ENCODE measurements at regions not wholly inside any gene's neighbourhood (a gene's known extent, or its start where the extent isn't known, plus 50 kb on each side); places are given as distances from the start of the nearest gene placed in this dataset.

DNA sequence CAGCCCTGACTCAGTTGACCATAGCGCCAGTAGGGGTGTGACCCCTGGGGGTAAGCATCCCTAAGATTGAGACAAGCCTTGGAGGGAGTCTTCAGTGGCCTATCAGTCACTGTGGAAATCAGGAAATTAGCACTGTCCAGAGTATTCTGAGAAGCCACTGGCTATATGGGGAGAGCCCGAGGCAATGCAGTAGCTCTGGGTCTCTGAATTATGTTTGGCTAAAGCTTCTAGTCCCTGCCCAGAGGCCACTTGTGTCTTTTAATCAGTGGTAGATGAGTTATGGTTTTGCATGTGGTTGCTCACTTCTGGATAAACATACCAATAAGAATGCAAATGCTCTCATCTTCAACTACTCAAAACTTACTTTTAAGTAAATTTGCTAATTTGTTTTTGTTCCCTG is 100.6 kb upstream of the TOX3 start:
- DNase-seq (ENCODE audit: low spot score): no peak

DNA sequence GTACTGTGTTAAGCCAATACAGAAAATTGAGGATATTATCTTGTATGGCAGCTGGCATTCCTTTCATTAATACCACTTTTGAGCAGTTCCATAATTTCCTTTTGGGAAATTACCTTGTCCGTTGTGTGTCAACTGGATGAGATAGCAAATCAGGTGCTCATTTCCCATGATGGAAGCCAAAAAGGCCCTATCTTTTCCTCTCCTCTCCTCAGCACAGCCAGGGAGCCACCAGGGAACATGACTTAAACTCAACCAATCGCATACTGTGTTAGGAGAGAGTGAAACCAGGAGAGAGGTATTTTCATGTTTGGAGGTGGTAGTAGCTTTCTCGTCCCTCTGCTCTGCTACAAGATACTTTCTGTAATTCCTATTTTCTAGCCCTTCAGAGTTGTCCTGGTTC is 96.1 kb upstream of the TOX3 start:
- DNase-seq (ENCODE audit: low spot score): no peak

GRCh38 chr16:52634528-52634927 is 87.6 kb upstream of the TOX3 start:
- no peak for DNase-seq (ENCODE audit: low spot score)

DNA sequence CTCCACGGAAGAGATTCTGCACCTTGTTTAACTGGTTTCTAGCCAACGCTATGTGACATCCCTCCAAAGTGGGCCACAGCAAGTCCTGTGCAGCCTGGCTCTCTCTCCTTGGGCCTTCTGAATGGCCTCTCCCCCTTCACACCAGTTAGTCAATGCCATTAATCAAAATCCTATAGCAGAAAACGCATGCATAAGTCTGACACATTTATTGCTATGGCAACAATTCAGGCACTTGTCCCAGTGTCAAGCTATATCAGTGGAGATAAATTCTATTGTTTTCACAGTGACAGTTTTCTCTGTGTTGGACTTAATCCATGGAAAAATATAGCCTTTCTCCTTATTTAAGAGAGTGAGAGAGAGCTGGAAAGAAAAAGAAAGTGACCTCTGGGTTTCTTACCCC is 87.2 kb upstream of the TOX3 start:
- no peak for DNase-seq (ENCODE audit: low spot score)

DNA sequence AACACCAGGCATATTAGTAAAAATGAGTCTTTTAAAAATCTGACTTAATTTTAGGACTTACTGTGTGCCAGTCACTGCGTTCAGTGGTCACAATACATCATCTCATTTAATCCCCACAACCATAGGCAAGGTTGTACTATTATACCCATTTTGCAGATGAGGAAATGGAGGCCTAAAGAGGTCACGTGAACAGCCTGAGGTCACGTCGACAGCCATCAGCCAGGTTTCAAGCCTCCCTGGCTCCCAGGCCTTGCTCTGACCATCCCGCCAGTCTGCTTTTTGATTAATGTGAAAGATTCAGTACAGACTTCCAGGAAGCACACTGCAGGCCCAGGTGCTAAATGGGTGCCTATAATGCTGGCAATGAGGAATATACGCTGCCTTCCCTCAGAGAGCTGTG is 86.3 kb upstream of the TOX3 start:
- no peak for DNase-seq (ENCODE audit: low spot score)

- DNase-seq (ENCODE audit: low spot score): no peak
Measured at GRCh38 chr16:52631711-52632110, 84.8 kb upstream of the TOX3 start.

DNA sequence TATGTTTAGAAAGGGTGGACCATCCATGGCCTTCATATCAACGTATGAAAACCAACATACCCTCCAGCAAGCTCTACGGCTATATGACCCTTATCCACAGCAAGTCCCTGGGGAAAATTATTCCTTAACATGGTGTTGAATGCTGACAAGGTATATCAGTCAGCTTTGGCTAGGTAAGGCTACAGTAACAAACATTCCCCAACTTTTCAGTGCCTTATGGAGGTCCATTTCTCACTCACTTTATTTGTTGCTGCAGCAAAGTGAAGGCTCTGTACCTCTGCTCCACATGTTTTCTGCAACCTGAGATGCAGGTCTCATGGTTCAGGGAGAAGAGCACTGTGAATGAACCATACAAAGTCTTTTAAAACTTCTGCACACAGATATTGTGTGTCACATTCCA is 83.8 kb upstream of the TOX3 start:
- no peak for DNase-seq (ENCODE audit: low spot score)

DNA sequence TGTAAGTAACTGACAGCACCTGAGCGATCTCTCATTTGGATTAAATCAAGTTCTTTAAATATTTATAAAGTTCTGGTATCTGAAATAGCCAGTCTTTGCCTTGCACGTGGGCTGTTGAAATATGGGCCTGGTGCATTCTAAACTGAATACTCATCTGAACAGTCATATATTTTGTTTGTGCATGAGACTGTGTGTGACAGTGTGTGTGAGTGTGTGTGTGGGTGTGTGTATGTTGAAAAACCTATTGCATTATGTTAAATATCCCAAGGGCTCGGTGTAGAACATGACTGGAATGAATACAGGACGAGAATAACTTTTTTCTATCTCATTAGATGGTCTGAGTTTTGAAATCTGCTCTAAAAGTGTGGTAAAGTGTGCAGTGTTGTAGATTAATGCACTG is 82.4 kb upstream of the TOX3 start:
- DNase-seq (ENCODE audit: low spot score): no peak

- DNase-seq (ENCODE audit: low spot score): no peak
Measured at GRCh38 chr16:52624891-52625290, 77.9 kb upstream of the TOX3 start.

GRCh38 chr16:52621651-52622050 is 74.7 kb upstream of the TOX3 start:
- no peak for DNase-seq (ENCODE audit: low spot score)

GRCh38 chr16:52618753-52619497 is 72.0 kb upstream of the TOX3 start:
- DNase-seq (ENCODE audit: low spot score): no peak

DNA sequence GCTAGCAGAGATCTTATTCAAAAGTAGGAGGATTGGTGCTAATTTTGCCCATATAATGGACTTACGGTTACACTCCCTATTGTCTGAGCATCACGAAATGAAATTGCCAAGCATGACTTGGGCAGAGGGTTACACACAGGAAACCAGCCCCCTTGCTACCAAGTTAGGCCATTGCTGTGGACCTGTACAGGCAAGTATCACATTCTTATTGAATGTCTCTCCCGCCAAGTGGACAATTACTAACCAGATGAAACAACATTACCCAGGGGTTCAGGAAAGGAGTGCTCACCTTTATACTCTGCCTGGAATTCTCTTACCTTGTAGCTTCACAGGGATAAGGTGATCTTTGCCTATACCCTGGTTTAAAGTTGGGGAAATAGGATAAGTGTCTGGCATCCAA is 70.6 kb upstream of the TOX3 start:
- no peak for DNase-seq (ENCODE audit: low spot score)

- no peak for DNase-seq (ENCODE audit: low spot score)
Measured at GRCh38 chr16:52613508-52613907, 66.6 kb upstream of the TOX3 start.

GRCh38 chr16:52611817-52612673 is 65.1 kb upstream of the TOX3 start:
- DNase-seq (ENCODE audit: low spot score): no peak

GRCh38 chr16:52603015-52603414 is 56.1 kb upstream of the TOX3 start:
- no peak for DNase-seq (ENCODE audit: low spot score)

GRCh38 chr16:52597772-52598483 is 51.0 kb upstream of the TOX3 start:
- DNase-seq (ENCODE audit: low spot score): no peak

- DNase-seq (ENCODE audit: low spot score): no peak
Measured at GRCh38 chr16:52597073-52597771, 50.3 kb upstream of the TOX3 start.
